ENCODE measurements at regions not wholly inside any gene's neighbourhood (a gene's known extent, or its start where the extent isn't known, plus 50 kb on each side); places are given as distances from the start of the nearest gene placed in this dataset.
"Not testable (repeated sequence)": the region's sequence is repeated elsewhere in the genome, so short reads cannot be mapped to it uniquely, and the experiment has no call there.

DNA sequence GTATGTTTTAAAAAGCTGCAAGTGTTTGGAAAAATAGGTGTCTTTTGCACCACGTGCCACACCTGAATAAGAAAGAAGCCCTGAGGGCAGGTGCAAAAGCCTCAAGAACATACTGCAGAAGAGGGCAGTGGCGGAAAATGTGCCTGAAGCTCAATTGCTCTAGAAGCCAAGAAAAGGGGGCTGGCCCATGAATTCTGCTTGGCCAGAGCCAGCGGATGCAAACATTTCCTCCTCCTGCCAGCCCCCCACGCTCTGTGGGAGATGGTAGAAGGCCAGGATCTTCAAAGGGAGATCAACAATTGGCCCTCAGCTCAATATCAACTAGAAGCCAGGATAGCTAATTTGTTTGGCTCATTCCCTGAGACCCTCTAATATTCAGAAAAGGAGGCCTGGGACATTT lies 80.3 kb upstream of the TMEM132D start:
- BruUV-seq (replicated peaks) = no TSS peak
- intact Hi-C loops (cut with micrococcal nuclease; ENCODE audit: unreplicated experiment) = no loop called here
- Mint-ChIP-seq H3K4me1 (ENCODE audit: low read depth, unreplicated experiment) (no peaks in the 10 kb centered on the region), H3K27ac (ENCODE audit: unreplicated experiment) (no peak overlapping the region), H3K9me3 (ENCODE audit: low read depth, unreplicated experiment) (peaks cover 24% of the 10 kb centered on the region), H3K36me3 (ENCODE audit: insufficient read depth, unreplicated experiment) (no peaks in the 10 kb centered on the region), H3K27me3 (ENCODE audit: unreplicated experiment) (no peaks in the 10 kb centered on the region), H3K4me3 (ENCODE audit: low read depth, unreplicated experiment) (no peak overlapping the region)
- CTCF ChIA-PET = no interaction called here
- DNase-seq = no peak
- TF ChIP-seq, protein P1, sequence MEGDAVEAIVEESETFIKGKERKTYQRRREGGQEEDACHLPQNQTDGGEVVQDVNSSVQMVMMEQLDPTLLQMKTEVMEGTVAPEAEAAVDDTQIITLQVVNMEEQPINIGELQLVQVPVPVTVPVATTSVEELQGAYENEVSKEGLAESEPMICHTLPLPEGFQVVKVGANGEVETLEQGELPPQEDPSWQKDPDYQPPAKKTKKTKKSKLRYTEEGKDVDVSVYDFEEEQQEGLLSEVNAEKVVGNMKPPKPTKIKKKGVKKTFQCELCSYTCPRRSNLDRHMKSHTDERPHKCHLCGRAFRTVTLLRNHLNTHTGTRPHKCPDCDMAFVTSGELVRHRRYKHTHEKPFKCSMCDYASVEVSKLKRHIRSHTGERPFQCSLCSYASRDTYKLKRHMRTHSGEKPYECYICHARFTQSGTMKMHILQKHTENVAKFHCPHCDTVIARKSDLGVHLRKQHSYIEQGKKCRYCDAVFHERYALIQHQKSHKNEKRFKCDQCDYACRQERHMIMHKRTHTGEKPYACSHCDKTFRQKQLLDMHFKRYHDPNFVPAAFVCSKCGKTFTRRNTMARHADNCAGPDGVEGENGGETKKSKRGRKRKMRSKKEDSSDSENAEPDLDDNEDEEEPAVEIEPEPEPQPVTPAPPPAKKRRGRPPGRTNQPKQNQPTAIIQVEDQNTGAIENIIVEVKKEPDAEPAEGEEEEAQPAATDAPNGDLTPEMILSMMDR (IDR thresholded peaks at IDR 0.05; ENCODE audit: unreplicated experiment) = no peak

- no peaks in the 10 kb centered on the region for H3K27me3 Mint-ChIP-seq (ENCODE audit: unreplicated experiment)
- BruUV-seq (replicated peaks) = no TSS peak
- H3K27ac Mint-ChIP-seq (ENCODE audit: unreplicated experiment) = no peak overlapping the region
- intact Hi-C loops (cut with micrococcal nuclease; ENCODE audit: unreplicated experiment) = no loop called here
- TF ChIP-seq, protein P1 (IDR thresholded peaks at IDR 0.05; ENCODE audit: unreplicated experiment) = no peak
- no peak for DNase-seq
- H3K36me3 Mint-ChIP-seq (ENCODE audit: insufficient read depth, unreplicated experiment) = no peaks in the 10 kb centered on the region
- no peaks in the 10 kb centered on the region for H3K4me1 Mint-ChIP-seq (ENCODE audit: low read depth, unreplicated experiment)
- no peak overlapping the region for H3K4me3 Mint-ChIP-seq (ENCODE audit: low read depth, unreplicated experiment)
- H3K9me3 Mint-ChIP-seq (ENCODE audit: low read depth, unreplicated experiment) = peaks cover 13% of the 10 kb centered on the region
- CTCF ChIA-PET = no interaction called here
Measured at GRCh38 chr12:129987841-129988240, 84.0 kb upstream of the TMEM132D start.

DNA sequence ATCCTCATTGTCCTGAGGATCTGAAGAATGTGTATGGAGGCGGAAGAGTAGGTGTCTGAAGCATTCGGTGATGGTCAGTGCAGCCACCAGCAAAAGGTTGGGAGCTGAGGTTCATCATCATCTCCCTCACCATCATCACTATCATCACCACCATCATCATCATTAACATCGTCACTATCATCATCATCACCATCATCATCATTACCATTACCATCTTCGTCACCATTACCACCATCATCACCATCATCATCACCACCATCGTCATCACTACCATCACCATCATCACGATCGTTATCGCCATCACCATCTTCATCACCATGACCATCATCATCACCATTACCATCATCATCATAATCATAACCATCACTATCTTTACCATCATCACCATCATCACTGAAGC lies 90.8 kb upstream of the TMEM132D start:
- BruUV-seq (replicated peaks) = no TSS peak
- H3K4me3 Mint-ChIP-seq (ENCODE audit: low read depth, unreplicated experiment) = no peak overlapping the region
- H3K36me3 Mint-ChIP-seq (ENCODE audit: insufficient read depth, unreplicated experiment) = no peaks in the 10 kb centered on the region
- H3K9me3 Mint-ChIP-seq (ENCODE audit: low read depth, unreplicated experiment) = peaks cover 13% of the 10 kb centered on the region
- DNase-seq = no peak
- no peaks in the 10 kb centered on the region for H3K4me1 Mint-ChIP-seq (ENCODE audit: low read depth, unreplicated experiment)
- CTCF ChIA-PET = no interaction called here
- H3K27ac Mint-ChIP-seq (ENCODE audit: unreplicated experiment) = no peak overlapping the region
- no peaks in the 10 kb centered on the region for H3K27me3 Mint-ChIP-seq (ENCODE audit: unreplicated experiment)
- intact Hi-C loops (cut with micrococcal nuclease; ENCODE audit: unreplicated experiment) = no loop called here
- TF ChIP-seq, protein P1 (IDR thresholded peaks at IDR 0.05; ENCODE audit: unreplicated experiment) = no peak

DNA sequence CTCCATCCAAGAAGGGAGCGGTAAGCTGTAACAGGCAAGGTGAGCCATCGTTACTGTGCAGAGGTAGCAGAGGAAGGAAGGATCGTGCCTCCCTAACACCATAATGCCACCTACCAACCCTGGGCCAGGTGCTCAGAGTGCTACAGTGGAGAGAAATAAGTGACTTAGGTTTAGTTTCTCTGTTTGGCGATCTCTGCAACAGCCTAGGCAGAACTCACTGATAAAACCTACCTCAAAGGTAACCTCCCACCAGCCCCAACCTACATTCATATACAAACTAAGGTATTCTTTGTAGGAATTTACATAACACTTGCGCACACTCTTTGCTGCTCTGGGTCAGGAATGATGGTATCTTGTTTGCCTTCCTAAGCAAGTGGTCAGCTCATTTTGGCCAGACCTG lies 93.4 kb upstream of the TMEM132D start:
- intact Hi-C loops (cut with micrococcal nuclease; ENCODE audit: unreplicated experiment) = no loop called here
- TF ChIP-seq, protein P1 (IDR thresholded peaks at IDR 0.05; ENCODE audit: unreplicated experiment) = no peak
- no peaks in the 10 kb centered on the region for H3K4me1 Mint-ChIP-seq (ENCODE audit: low read depth, unreplicated experiment)
- H3K4me3 Mint-ChIP-seq (ENCODE audit: low read depth, unreplicated experiment) = no peak overlapping the region
- CTCF ChIA-PET = no interaction called here
- peaks cover 17% of the 10 kb centered on the region for H3K9me3 Mint-ChIP-seq (ENCODE audit: low read depth, unreplicated experiment)
- no TSS peak for BruUV-seq (replicated peaks)
- H3K27ac Mint-ChIP-seq (ENCODE audit: unreplicated experiment) = no peak overlapping the region
- no peaks in the 10 kb centered on the region for H3K27me3 Mint-ChIP-seq (ENCODE audit: unreplicated experiment)
- no peaks in the 10 kb centered on the region for H3K36me3 Mint-ChIP-seq (ENCODE audit: insufficient read depth, unreplicated experiment)
- no peak for DNase-seq

DNA sequence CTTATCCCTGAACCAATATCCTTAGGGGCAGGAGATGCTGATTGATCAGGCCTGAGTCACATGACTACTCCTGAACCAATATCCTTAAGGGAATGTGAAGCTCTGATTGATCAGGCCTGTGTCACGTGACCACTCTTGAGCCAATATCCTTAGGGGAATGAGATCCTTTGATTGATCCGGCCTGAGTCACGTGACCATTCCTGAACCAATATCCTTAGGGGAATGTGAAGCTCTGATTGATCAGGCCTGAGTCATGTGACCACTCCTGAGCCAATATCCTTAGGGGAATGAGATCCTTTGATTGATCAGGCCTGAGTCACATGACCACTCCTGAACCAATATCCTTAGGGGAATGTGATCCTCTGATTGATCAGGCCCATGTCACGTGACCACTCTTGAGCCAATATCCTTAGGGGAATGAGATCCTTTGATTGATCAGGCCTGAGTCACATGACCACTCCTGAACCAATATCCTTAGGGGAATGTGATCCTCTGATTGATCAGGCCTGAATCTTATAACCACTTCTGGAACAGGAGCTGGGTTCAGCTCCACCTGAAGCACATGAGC lies 100.6 kb upstream of the TMEM132D start:
- H3K27me3 Mint-ChIP-seq (ENCODE audit: unreplicated experiment); CTCF ChIA-PET; BruUV-seq (replicated peaks); intact Hi-C loops (cut with micrococcal nuclease; ENCODE audit: unreplicated experiment); H3K4me3 Mint-ChIP-seq (ENCODE audit: low read depth, unreplicated experiment); DNase-seq; H3K4me1 Mint-ChIP-seq (ENCODE audit: low read depth, unreplicated experiment); H3K36me3 Mint-ChIP-seq (ENCODE audit: insufficient read depth, unreplicated experiment); H3K27ac Mint-ChIP-seq (ENCODE audit: unreplicated experiment): not testable (repeated sequence)
- H3K9me3 Mint-ChIP-seq (ENCODE audit: low read depth, unreplicated experiment) = peaks cover 14% of the 10 kb centered on the region
